ENCODE measurements at regions not wholly inside any gene's neighbourhood (a gene's known extent, or its start where the extent isn't known, plus 50 kb on each side); places are given as distances from the start of the nearest gene placed in this dataset.

DNA sequence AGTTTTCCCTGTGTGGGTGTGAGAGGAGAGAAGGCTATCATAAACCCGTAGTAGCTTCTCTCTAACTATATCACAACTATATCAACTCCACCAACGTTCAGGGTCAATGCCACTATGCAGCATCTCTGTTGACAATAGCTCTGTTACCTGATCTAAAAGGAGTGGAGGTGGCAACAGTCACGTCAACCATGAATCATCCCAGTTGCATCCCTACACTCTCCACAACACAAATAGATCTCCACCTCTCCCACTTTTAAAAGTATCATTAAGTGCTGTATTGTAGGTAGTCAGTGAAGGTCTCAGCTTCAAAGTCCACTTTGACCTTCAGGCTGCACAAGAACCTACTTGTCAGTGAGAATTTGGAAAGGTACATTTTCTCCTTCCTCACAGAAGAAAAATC, 600.5 kb upstream of the GRIA3 start:
- Histone ChIP-seq H4K20me1 (ENCODE audit: insufficient read depth, low read length) (no peaks in the 10 kb centered on the region), H3K27me3 (ENCODE audit: low read depth, low read length) (no peaks in the 10 kb centered on the region), H3K9me3 (ENCODE audit: insufficient read depth, low read length) (no peaks in the 10 kb centered on the region), H3K36me3 (replicated peaks; ENCODE audit: low read depth, low read length) (no peaks in the 10 kb centered on the region), H2AFZ (ENCODE audit: low read depth, low read length) (no peak overlapping the region), H3K9ac (ENCODE audit: low read length) (no peak overlapping the region), H3K4me2 (ENCODE audit: low read length) (no peak overlapping the region), H3K79me2 (ENCODE audit: low read length) (no peaks in the 10 kb centered on the region), H3K4me1 (ENCODE audit: low read length) (no peaks in the 10 kb centered on the region), H3K27ac (ENCODE audit: low read length) (no peak overlapping the region), H3K4me3 (ENCODE audit: low read length) (no peak overlapping the region)
- TF ChIP-seq EZH2phosphoT487 (IDR thresholded peaks at IDR 0.05; ENCODE audit: low read depth) = no peak
- TF ChIP-seq, protein P1, sequence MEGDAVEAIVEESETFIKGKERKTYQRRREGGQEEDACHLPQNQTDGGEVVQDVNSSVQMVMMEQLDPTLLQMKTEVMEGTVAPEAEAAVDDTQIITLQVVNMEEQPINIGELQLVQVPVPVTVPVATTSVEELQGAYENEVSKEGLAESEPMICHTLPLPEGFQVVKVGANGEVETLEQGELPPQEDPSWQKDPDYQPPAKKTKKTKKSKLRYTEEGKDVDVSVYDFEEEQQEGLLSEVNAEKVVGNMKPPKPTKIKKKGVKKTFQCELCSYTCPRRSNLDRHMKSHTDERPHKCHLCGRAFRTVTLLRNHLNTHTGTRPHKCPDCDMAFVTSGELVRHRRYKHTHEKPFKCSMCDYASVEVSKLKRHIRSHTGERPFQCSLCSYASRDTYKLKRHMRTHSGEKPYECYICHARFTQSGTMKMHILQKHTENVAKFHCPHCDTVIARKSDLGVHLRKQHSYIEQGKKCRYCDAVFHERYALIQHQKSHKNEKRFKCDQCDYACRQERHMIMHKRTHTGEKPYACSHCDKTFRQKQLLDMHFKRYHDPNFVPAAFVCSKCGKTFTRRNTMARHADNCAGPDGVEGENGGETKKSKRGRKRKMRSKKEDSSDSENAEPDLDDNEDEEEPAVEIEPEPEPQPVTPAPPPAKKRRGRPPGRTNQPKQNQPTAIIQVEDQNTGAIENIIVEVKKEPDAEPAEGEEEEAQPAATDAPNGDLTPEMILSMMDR (IDR thresholded peaks at IDR 0.05; ENCODE audit: low read depth, low read length) = no peak

DNA sequence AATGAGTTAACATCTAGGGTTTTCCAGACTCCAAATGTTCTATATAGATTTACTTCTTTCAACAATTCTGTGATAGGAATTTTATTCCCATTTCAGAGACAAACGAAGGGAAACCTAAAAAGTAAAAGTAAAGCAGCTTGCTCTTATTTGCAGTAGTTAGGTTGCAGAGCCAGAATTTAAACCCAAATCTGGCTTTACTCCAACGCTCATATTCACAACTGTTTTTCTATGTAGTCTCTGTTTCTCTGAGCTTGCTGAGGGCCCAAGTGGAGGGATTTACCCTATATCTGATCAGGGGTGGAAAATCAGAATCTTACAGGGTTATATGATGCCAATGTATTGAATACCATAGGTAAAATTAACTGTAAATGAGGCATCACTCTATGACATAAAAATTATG, 599.1 kb upstream of the GRIA3 start:
- no peak overlapping the region for H3K4me2 ChIP-seq (ENCODE audit: low read length)
- H3K4me1 ChIP-seq (ENCODE audit: low read length) = no peaks in the 10 kb centered on the region
- no peaks in the 10 kb centered on the region for H4K20me1 ChIP-seq (ENCODE audit: insufficient read depth, low read length)
- H3K79me2 ChIP-seq (ENCODE audit: low read length) = no peaks in the 10 kb centered on the region
- no peak overlapping the region for H3K27ac ChIP-seq (ENCODE audit: low read length)
- no peak overlapping the region for H3K4me3 ChIP-seq (ENCODE audit: low read length)
- no peaks in the 10 kb centered on the region for H3K36me3 ChIP-seq (replicated peaks; ENCODE audit: low read depth, low read length)
- no peak for TF ChIP-seq EZH2phosphoT487 (IDR thresholded peaks at IDR 0.05; ENCODE audit: low read depth)
- TF ChIP-seq, protein P1 (IDR thresholded peaks at IDR 0.05; ENCODE audit: low read depth, low read length) = no peak
- no peaks in the 10 kb centered on the region for H3K27me3 ChIP-seq (ENCODE audit: low read depth, low read length)
- H3K9ac ChIP-seq (ENCODE audit: low read length) = no peak overlapping the region
- no peak overlapping the region for H2AFZ ChIP-seq (ENCODE audit: low read depth, low read length)
- no peaks in the 10 kb centered on the region for H3K9me3 ChIP-seq (ENCODE audit: insufficient read depth, low read length)

DNA sequence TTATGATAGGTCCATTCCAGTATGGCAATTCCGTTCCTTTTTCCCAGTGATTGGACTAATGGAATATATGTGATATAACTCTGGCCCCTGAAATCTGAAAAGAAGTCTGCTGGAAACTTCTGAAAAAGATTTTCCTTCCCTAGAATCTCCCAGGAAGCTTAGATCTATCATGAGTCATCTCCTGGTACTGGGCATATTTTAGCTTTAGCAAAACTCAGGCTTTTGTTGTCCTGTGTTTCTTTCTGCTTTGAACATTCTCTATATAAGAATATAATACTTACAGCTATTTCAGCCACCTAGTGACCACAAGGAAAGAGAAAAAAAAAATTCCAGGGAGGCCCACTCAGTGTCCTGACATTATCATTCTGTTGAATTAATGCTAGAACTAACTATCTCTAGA, 597.2 kb upstream of the GRIA3 start:
- Histone ChIP-seq H3K36me3 (replicated peaks; ENCODE audit: low read depth, low read length) (no peaks in the 10 kb centered on the region), H3K79me2 (ENCODE audit: low read length) (no peaks in the 10 kb centered on the region), H3K27ac (ENCODE audit: low read length) (no peak overlapping the region), H2AFZ (ENCODE audit: low read depth, low read length) (no peak overlapping the region), H3K4me2 (ENCODE audit: low read length) (no peak overlapping the region), H3K9ac (ENCODE audit: low read length) (no peak overlapping the region), H3K4me3 (ENCODE audit: low read length) (no peak overlapping the region), H3K27me3 (ENCODE audit: low read depth, low read length) (no peaks in the 10 kb centered on the region), H3K9me3 (ENCODE audit: insufficient read depth, low read length) (no peaks in the 10 kb centered on the region), H3K4me1 (ENCODE audit: low read length) (no peaks in the 10 kb centered on the region), H4K20me1 (ENCODE audit: insufficient read depth, low read length) (no peaks in the 10 kb centered on the region)
- TF ChIP-seq, protein P1 (IDR thresholded peaks at IDR 0.05; ENCODE audit: low read depth, low read length) = no peak
- TF ChIP-seq EZH2phosphoT487 (IDR thresholded peaks at IDR 0.05; ENCODE audit: low read depth) = no peak

DNA sequence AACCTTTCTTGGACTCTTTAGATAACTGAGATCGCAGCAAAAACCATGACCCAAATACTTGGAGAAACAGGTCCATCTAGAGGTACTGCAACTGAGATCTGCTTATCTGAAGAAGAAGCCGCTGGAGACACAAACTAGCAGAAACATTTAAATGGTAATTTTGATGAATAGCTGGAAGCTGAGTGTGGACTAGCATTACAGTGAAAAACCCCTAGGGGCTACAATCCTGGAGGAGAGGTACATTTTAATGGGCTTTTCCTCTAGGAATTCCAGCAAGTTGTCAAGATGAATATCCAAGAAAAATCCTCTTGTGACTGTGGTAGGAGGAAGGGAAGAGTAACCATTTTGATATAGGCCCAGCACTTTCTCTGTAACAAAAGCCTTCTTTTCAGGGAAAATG, 592.5 kb upstream of the GRIA3 start:
- no peak overlapping the region for H3K9ac ChIP-seq (ENCODE audit: low read length)
- no peaks in the 10 kb centered on the region for H3K36me3 ChIP-seq (replicated peaks; ENCODE audit: low read depth, low read length)
- H3K4me1 ChIP-seq (ENCODE audit: low read length) = no peaks in the 10 kb centered on the region
- no peak overlapping the region for H3K4me2 ChIP-seq (ENCODE audit: low read length)
- TF ChIP-seq EZH2phosphoT487 (IDR thresholded peaks at IDR 0.05; ENCODE audit: low read depth) = no peak
- TF ChIP-seq, protein P1 (IDR thresholded peaks at IDR 0.05; ENCODE audit: low read depth, low read length) = no peak
- H3K9me3 ChIP-seq (ENCODE audit: insufficient read depth, low read length) = no peaks in the 10 kb centered on the region
- H3K79me2 ChIP-seq (ENCODE audit: low read length) = no peaks in the 10 kb centered on the region
- no peaks in the 10 kb centered on the region for H3K27me3 ChIP-seq (ENCODE audit: low read depth, low read length)
- H3K4me3 ChIP-seq (ENCODE audit: low read length) = no peak overlapping the region
- H4K20me1 ChIP-seq (ENCODE audit: insufficient read depth, low read length) = no peaks in the 10 kb centered on the region
- H3K27ac ChIP-seq (ENCODE audit: low read length) = no peak overlapping the region
- H2AFZ ChIP-seq (ENCODE audit: low read depth, low read length) = no peak overlapping the region
